EH (cell line): ENCODE measurements at regions not wholly inside any gene's neighbourhood (a gene's known extent, or its start where the extent isn't known, plus 50 kb on each side); places are given as distances from the start of the nearest gene placed in this dataset.
A peak's percentile ranks its signal among the peaks of the same experiment; 100 is the strongest.
"Not testable (repeated sequence)": the region's sequence is repeated elsewhere in the genome, so short reads cannot be mapped to it uniquely, and the experiment has no call there.

Source experiments
- DNase-seq: peaks from one replicate; pipeline ENCODE4 v3.0.0-alpha.2; 2015; ENCODE audit warnings: low read depth

DNA sequence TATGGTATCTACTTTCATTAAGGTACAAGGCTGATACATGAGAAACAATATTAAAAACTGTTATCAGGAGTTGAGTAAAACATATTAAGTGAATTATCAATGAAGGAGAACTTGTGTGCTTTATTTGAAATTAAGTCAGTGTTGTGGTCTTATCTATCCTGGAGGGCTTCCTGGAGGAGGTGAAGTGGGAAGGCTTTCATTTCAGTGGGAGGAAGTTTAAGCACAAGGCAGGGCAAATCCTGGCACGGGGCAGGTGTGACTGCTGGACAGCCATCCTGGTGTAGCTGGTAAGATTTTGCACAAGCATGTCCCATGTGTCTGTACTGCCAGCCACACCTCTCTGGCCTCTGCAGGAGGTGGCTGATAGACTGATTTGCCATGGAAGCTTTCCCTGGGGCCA is 159.7 kb upstream of the SKOR2 start:
- DNase-seq = no peak

DNA sequence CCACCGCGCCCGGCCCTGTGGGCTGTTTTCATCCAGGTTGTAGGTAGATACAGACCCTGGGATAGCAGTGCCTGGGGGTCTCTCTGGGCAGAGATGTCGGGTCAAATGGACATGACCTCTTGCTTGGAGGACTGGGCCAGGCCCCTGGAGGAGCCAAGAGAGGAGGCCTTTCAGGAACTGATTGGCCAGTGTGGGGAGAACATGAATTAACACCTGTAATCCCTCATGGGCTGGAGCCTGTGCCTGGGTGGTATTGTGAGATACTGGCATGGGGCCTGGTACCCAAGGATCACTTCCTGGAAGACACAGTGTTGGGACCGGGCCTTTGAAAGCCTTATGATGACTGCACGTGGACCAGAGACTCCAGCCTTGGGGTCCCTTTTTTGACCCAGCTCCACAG is 158.7 kb upstream of the SKOR2 start:
- DNase-seq = no peak

DNA sequence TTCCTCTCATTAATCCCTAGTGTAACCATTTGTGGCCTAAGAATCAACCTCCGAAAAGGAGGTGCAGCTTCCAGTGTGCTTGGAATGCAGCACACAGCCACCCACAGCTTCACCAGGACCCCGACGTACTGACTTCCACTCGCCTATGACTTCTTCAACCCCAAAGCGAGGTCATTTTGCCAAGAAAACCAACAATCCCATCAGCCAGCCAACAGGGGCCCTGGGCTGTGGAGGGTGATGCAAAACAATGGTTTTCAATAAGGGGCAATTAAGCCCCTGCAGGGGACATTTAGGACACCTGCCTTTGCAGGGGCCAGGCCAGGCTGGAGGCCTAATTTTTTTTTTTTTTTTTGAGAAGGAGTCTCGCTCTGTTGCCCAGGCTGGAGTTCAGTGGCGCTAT is 158.1 kb upstream of the SKOR2 start:
- no peak for DNase-seq

DNA sequence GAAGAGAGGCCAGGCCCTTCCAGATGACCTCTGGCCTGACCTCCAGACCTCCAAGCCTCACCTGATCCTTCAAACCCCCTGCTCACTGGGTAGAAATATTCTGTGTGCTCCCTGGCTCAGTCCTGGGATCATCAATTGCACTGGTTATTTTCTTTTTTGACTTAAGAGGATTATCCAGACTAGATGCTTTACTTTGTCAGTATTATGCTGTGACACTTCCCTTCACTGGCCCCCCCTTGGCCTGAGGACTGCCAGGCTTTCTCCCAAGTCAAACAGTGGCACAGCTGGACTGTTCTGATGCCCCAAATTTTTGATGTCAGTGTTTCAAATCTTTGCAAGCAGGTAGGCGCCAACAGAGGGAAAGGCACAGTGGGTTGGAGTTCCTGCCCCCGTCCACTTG is 156.3 kb upstream of the SKOR2 start:
- DNase-seq = no peak

DNA sequence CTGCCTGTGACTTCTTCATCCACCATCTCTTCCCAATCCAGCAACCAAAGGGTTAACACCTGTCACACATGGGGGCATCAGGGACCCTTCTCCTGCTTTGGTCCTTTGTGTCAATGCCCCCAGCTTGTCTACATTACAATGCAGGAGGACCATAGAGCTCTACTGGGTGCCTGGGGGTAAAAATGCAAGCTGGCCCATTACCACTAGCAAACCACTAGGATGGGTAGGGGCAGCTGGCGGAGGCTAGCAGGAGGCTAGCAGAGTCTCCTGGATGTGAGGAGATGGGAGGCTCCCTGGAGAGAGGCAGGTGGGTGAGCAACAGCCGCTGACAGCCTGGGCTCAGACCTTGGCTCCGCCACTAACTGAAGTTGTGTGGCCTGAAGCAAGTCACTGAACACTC is 153.4 kb upstream of the SKOR2 start:
- DNase-seq = no peak

DNA sequence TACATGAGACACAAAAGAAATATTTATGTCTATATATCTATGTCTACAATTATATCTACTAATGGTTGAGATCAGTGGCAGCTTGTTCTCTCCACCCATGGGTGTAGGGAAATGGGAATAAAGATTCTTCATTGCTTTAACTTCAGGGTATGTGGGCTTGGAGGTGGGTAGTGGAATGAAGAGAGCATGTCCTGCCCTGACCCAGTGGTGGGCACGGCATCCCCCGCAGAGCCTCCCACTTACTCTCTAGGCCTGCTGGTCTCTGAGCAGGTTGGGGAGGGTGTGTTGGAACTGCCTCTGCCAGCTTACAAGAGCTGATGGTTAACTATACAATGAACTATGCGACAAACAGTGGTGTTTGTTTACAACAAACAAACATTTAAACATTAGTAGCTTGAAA is 152.5 kb upstream of the SKOR2 start:
- no peak for DNase-seq

DNA sequence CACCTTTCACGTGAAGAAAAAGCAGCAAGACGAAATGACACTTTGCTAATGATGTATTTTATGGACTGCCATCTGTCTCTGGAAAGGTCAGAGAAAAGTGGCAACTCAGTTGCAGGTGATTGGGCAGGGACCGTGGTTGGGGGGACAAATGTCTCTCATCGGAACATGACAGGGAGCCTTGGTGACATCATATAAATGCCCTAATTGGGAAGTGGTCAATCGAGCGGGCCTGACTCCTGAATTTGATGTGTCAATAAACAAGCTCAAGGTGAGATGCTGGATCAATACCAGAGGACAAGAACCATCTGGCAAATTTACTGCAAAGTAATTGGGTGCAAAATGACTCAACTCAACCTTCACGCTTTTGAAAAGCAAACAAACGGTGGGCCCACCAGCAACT is 151.9 kb upstream of the SKOR2 start:
- no peak for DNase-seq

DNA sequence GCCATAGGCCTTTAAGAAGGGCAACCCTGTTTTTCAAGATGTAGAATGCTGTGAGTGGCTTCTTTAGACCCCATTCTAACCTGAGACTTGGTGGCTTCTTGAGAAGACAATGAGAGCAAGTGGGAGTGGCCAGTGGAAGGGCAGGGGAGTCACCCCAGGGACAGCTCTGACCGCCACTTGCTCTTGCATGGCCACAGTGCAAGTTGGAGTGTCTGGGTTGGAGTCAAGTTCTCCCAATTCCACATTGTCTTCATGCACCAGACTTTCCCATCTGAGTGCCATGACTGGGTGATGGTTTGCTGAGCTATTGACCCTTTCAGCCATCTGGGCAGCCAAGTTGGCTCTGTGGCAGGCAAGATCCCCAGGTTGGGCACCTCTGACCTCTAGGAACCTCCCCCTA is 148.0 kb upstream of the SKOR2 start:
- no peak for DNase-seq

DNA sequence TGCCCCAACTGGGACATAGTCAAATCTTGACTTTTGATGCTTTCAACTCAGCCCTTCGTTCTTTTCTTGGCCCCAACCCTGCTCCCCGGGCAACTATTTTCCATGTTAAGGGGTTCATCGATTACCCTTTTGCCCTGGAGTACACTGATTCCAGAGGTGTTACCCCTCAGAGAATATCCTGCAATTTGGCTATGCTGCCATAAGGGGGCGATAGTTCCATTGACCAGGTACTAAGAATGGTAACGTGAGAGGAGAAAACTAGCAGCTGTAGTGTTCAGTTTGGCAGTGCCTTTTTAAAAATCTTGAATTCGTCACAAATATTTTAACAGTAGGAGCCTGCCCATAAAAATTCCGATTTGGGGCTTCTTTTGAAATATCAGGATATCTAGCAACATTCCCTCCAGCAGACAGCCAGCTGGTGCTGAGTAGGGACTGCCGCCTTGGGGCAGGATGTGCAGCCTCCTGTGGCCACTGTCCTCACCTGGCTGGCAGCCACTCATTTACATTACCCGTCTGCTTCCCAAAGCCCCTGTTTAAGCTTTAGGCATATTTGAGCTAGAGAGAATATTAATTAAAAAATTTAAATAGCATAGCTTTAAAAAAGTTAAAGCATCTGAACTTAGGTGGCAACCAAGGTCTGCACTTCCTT is 146.3 kb upstream of the SKOR2 start:
- no peak for DNase-seq

DNA sequence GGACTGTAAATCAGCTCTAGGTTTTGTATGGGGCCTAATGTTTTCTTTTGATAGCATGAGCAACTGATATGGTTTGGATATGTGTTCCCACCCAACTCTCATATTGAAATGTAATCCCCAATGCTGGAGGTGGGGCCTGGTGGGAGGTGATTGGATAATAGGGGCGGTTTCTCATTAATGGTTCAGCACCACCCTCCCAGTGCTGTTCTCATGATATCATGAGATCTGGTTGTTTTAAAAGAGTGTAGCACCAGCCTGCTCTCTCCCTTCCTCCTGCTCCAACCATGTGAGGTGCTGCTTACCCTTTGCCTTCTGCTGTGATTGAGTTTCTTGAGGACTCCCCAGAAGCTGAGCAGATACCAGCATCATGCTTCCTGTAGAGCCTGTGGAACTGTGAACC is 140.2 kb upstream of the SKOR2 start:
- DNase-seq = no peak

DNA sequence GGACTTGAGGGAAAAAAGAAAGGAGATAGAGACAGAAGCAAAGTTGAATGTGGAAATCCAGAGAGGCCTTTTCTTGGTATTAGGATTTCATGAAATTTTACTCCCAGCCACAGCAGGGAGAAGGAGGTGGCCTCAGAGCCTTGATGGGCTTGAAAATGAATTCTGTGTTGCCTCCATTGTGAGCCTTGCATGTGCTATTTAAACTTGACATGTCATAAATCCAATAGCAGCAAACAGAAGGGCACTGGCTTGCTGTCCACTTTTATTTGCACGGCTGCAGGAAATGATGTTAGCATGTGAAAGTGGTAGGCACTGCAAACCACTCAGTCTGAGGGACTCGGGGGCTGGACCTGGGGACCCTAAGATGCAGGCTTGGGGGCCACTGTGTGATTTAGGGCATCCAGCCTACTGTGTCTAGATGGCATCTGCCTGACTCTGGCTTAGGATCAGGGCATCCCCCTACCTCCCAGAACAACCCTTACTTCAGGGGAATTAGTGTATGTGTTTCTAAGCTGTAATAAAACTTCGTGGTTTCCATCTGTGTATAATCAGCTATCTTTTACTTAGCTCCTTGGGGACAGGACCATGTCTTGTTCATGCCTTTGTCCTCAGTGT is 139.1 kb upstream of the SKOR2 start:
- DNase-seq = no peak

DNA sequence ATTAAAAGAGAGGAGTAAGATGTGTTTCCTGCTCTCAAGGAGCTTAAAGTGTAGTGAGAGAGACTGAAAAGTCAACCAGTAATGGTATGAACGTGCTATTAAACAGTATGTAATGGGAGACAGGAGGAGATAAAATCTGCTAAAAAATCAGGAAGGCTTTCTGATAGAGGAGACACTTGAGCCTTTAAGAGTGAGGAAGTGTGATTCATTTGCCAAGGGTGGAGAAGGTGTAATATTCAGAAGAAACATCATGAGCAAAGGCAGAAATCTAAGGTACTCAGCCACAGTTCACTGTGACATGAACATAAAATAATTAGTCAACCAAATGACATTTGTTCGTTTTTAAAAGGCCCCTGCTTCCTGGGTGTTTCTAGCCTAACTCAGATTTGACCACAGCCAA is 137.8 kb upstream of the SKOR2 start:
- peak; percentile 43 for DNase-seq

DNA sequence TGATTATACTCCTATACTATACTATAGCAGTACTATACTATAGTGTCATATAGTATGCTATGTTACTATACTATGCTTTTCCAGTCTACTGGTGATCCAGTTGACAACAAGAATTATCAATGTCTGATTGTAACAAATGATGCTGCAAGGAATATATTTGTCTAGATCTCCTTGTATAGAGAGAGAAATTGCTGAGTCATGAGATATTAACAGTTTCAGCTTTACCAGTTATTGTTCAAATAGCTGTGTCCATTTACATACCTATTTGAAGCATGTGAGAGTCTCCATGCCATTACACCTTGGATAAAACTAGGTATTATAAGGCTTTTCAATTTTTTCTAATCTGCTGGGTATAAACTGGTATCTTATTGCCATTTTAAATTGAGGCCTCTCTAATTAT is 136.4 kb upstream of the SKOR2 start:
- no peak for DNase-seq

DNA sequence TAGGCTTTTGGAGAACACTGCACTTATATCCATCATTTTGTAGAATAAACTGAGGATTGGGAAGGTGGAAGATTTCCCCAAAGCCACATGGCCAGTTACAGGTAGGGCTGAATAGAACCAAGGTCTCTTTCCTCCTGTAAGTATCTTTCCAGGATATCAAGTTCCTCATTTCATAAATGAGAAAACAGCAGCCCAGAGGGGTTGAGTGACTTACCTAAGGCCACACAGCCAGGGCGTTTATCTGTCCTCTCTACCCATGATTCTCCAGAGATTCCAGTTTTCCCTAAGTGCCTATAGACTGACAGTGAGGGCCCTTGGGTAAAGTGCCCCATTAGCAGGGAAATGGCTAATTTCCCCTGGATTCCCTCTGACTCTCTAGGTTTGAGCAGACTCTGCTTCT is 132.3 kb upstream of the SKOR2 start:
- no peak for DNase-seq

DNA sequence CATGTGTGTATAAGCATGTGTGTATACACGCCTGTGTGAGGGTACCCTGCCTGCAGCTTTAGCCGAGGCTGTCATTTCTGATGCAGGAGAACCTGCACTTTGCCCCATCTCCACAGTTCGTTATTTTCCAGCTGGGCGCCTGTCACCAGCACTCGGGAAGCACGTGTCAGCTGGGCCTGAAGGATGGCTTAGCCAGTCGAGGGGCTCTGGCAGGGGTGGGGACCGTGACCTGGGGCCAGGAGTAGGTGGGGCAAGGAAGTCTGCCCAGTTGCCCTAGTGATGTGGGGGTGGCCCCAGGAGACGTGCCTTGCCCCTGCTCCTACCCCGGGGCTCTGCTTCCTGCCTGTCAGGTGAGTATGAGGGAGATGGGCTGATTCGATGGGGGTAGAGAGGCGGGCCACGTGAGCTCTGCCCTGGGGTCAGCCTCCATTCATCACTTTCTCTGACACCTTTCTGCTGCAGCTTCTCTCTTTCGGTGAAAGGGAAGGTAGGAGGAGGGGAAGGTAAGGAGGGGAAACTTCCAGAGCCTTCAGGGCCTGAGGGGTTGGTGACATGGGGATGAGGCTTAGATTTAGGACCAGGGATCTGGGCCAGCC is 130.6 kb upstream of the SKOR2 start:
- no peak for DNase-seq

DNA sequence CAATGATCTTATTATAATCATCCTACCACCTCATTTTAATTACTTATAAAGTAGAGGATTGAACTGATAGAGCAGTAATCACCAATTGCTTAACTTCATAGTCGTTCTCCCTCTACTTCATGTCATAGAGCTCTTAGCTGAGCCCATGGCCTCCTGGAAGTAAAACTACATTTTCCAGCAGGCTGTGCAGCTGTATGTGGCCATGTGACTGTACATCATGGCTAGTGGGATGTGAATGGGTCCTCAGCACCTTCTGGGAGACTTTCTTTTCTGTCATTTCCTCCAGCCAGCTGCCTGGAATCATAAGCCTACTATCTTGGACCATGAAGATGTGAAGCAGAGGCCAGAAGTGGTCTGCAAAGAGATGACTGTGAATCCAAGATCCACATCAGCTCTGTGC is 128.7 kb upstream of the SKOR2 start:
- no peak for DNase-seq

DNA sequence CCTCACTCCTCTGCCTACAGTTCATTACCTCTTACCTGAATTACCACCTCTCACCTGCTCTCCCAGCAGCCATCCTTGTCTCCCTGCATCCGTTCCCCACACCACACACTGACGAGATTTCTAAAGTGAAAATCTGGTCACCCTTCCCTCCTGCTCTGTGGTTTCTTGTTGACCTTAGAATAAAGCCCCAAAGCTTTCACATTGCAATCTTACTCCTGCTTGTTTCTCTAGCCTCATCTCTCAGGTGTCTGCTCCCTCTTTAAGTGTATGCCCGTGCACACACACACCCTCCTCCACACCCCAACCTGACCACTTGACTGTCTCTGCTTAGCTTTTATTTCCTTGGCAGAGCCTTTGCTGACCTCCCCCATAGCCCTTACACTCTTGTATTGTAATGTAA is 122.0 kb upstream of the SKOR2 start:
- DNase-seq = no peak

DNA sequence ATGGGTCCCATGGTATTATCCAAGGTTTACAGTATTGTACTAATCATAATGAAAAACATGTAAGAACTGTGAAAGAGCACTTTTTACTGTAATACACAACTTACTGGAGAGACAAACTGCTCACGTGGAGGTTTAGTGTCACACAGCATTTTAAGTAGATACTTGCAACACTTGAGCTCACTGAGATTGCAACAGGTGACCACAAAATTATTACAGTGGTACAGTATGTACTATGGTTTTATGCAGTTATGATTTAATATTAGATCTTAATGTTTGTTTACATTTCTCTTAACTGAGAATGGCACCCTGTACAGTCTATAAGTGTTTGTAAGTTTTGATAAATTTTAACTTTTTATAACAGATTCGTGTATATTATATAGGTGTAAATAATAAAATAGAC is 118.6 kb upstream of the SKOR2 start:
- DNase-seq = no peak

DNA sequence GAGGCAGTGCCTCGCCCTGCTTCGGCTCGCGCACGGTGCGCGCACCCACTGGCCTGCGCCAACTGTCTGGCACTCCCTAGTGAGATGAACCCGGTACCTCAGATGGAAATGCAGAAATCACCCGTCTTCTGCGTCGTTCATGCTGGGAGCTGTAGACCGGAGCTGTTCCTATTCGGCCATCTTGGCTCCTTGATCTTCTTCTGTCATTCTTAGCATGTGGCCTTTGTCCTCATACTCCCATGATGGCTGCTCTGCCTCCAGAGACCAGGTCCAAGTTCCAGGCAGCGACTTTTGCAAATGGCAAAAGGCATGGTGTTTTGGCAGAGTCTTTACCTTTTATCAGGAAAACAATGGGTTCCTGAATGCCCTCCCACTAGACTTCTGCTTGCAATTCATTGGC is 102.6 kb upstream of the SKOR2 start:
- DNase-seq = not testable (repeated sequence)

DNA sequence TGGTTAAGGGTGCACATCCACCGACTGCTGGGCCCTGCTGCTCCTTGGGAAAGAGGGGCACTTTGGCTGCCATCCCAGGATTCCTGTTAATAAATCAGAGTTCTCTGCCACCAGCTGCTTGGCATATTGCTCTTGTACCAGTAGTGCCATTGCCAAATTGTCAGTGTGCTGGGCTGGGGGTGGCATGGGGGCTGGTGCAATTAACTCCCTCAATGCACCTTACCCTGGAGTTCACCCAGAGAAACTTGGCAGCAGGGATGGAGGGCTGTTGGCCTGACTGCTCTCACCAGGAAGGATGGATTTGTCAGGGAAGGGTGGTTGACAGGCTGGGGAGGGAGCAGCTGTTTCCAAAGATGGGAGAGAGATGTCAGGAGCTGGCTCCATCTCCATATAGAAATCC is 94.6 kb upstream of the SKOR2 start:
- DNase-seq = no peak

DNA sequence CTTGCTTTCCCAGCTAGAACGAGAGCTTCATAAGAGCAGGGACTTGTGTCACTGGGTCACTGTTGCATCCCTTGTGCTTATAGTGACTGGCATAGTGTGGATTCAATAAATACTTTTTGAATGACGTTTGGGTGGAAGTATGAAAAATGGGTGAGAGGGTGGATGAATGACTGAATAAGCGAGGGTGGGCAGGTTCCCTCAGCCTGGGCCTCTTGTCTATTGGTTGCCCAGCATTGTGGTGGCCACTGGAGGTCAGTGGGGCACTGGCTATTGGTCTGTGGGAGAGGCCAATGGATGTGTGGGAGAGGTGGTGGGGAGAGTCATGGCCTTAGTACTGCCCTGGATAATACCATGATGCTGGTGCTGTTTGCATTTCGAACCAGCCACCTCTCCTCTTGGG is 93.8 kb upstream of the SKOR2 start:
- peak; percentile 38 for DNase-seq

DNA sequence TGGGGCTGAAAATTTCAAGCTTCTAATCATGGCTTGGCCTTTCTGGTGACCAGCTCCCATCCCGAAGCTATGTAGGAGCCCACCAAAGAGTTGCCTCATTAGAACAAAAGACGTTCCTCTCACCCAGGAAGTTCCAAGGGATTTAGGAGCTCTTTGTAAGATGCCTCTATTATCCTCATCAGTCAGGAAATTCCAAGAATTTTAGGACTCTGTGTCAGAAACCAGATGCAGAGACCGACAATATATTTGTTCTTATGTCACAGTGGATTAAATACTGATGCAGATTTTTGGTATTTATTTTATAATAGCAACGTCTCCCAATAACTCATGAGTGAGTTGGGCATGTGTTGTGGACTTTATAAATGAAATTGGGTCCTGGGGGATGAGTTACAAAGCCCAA is 91.8 kb upstream of the SKOR2 start:
- DNase-seq = peak; percentile 72

DNA sequence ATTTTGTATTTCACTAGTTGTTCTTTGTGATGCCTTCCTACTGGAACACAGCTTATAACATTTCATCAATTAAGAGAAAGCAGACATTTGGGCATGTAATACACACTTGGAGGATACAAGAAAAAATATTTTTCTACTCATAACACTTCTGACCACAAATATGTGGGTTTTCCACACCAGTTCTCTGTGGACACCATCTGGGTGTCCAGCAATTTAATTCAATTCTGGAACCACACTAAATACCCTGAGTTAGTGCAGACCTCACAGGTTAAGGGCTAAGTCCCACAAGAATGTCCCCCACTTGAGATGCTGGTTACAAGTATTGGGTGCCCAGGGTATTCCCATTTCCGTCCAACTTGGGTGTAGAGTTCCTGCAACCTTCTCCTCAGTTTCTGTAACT is 91.1 kb upstream of the SKOR2 start:
- peak; percentile 46 for DNase-seq

DNA sequence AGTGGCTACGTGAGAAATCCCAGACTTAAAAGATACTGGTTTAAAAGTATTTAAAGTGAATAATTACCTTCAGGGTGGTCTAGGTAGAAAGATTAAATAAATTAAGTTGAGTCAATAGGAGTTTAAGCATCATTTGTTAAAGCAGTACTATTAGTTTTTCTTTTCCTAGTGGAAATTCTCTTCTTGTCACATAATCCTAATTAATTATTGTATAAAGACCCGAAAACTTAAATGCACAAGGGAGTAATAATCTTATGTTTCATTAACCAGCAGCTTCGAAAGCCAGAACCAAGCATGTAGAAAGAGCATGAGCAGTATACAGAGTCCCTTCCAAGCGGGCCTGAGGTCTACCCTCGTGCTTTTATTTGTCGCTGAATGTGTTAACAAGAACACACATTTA is 90.2 kb upstream of the SKOR2 start:
- no peak for DNase-seq
